ENCODE measurements at regions not wholly inside any gene's neighbourhood (a gene's known extent, or its start where the extent isn't known, plus 50 kb on each side); places are given as distances from the start of the nearest gene placed in this dataset.
"Not testable (repeated sequence)": the region's sequence is repeated elsewhere in the genome, so short reads cannot be mapped to it uniquely, and the experiment has no call there.

GRCh38 chr14:56065199-56065598 is 53.0 kb upstream of the PELI2 start:
- TF ChIP-seq POLR2AphosphoS5 (IDR thresholded peaks at IDR 0.05); POLR2A (IDR thresholded peaks at IDR 0.05; ENCODE audit: low read depth); EP300 (IDR thresholded peaks at IDR 0.05): not testable (repeated sequence)
